Stimulated activated memory B cell treated with anti-CD40 and anti-IgM and Interleukin-4, amounts not matched to agents 10 μg/mL and 1 μg/mL and 100 μg/mL, for 72 hours (primary cell): ENCODE measurements at regions not wholly inside any gene's neighbourhood (a gene's known extent, or its start where the extent isn't known, plus 50 kb on each side); places are given as distances from the start of the nearest gene placed in this dataset.
"Not testable (repeated sequence)": the region's sequence is repeated elsewhere in the genome, so short reads cannot be mapped to it uniquely, and the experiment has no call there.

ENCODE experiments used
- ATAC-seq: fragments of 150-1000 bp; cut with Tn5 transposase; 2 replicates; pipeline ENCODE4 v1.10.0; 2021
- H3K27ac Mint-ChIP-seq: one replicate; pipeline ENCODE4 v1.8.0; 2022; ENCODE audit warnings: mild to moderate bottlenecking, mixed read lengths
- H3K27me3 Mint-ChIP-seq: one replicate; pipeline ENCODE4 v1.8.0; 2022; ENCODE audit warnings: mixed read lengths
- H3K36me3 Mint-ChIP-seq: one replicate; pipeline ENCODE4 v1.8.0; 2022; ENCODE audit warnings: mixed read lengths
- H3K4me1 Mint-ChIP-seq: one replicate; pipeline ENCODE4 v1.8.0; 2022; ENCODE audit warnings: mixed read lengths
- H3K4me3 Mint-ChIP-seq: one replicate; pipeline ENCODE4 v1.8.0; 2022; ENCODE audit warnings: mild to moderate bottlenecking, moderate library complexity, mixed read lengths
- H3K9me3 Mint-ChIP-seq: one replicate; pipeline ENCODE4 v1.8.0; 2022; ENCODE audit warnings: mixed read lengths

GRCh38 chr19:30682999-30683536, 310.9 kb downstream of the ZNF536 start:
- Mint-ChIP-seq H3K27me3 (no peaks in the 10 kb centered on the region), H3K9me3 (no peaks in the 10 kb centered on the region), H3K27ac (no peak overlapping the region), H3K36me3 (no peaks in the 10 kb centered on the region), H3K4me1 (no peaks in the 10 kb centered on the region), H3K4me3 (no peak overlapping the region)
- ATAC-seq: no peak

- H3K4me3 Mint-ChIP-seq: no peak overlapping the region
- H3K27me3 Mint-ChIP-seq: no peaks in the 10 kb centered on the region
- no peak for ATAC-seq
- H3K9me3 Mint-ChIP-seq: no peaks in the 10 kb centered on the region
- H3K36me3 Mint-ChIP-seq: no peaks in the 10 kb centered on the region
- no peak overlapping the region for H3K27ac Mint-ChIP-seq
- no peaks in the 10 kb centered on the region for H3K4me1 Mint-ChIP-seq
Measured at GRCh38 chr19:30682146-30682998, 310.2 kb downstream of the ZNF536 start.

GRCh38 chr19:30681162-30682100, 309.2 kb downstream of the ZNF536 start:
- H3K4me3 Mint-ChIP-seq: no peak overlapping the region
- H3K4me1 Mint-ChIP-seq: no peaks in the 10 kb centered on the region
- no peak for ATAC-seq
- H3K36me3 Mint-ChIP-seq: no peaks in the 10 kb centered on the region
- H3K27ac Mint-ChIP-seq: no peak overlapping the region
- H3K9me3 Mint-ChIP-seq: no peaks in the 10 kb centered on the region
- no peaks in the 10 kb centered on the region for H3K27me3 Mint-ChIP-seq

GRCh38 chr19:30680399-30680798, 308.2 kb downstream of the ZNF536 start:
- H3K4me1 Mint-ChIP-seq, H3K27me3 Mint-ChIP-seq, H3K9me3 Mint-ChIP-seq, H3K4me3 Mint-ChIP-seq, H3K36me3 Mint-ChIP-seq, H3K27ac Mint-ChIP-seq, ATAC-seq: not testable (repeated sequence)

GRCh38 chr19:30679789-30680188, 307.6 kb downstream of the ZNF536 start:
- no peaks in the 10 kb centered on the region for H3K9me3 Mint-ChIP-seq
- H3K27ac Mint-ChIP-seq: no peak overlapping the region
- H3K4me3 Mint-ChIP-seq: no peak overlapping the region
- no peak for ATAC-seq
- no peaks in the 10 kb centered on the region for H3K4me1 Mint-ChIP-seq
- H3K27me3 Mint-ChIP-seq: no peaks in the 10 kb centered on the region
- H3K36me3 Mint-ChIP-seq: no peaks in the 10 kb centered on the region

- H3K27me3 Mint-ChIP-seq: no peaks in the 10 kb centered on the region
Measured at GRCh38 chr19:30679153-30679702, 307.0 kb downstream of the ZNF536 start.

GRCh38 chr19:30678168-30678567, 306.0 kb downstream of the ZNF536 start:
- Mint-ChIP-seq H3K9me3 (peaks cover 3% of the 10 kb centered on the region), H3K36me3 (no peaks in the 10 kb centered on the region), H3K27me3 (no peaks in the 10 kb centered on the region), H3K4me1 (no peaks in the 10 kb centered on the region), H3K4me3 (no peak overlapping the region), H3K27ac (no peak overlapping the region)
- no peak for ATAC-seq

More at GRCh38 chr19:30679153-30679702, 307.0 kb downstream of the ZNF536 start:
- no peak overlapping the region for H3K27ac Mint-ChIP-seq
- ATAC-seq: no peak
- no peaks in the 10 kb centered on the region for H3K9me3 Mint-ChIP-seq
- no peak overlapping the region for H3K4me3 Mint-ChIP-seq
- H3K36me3 Mint-ChIP-seq: no peaks in the 10 kb centered on the region
- no peaks in the 10 kb centered on the region for H3K4me1 Mint-ChIP-seq

- H3K4me3 Mint-ChIP-seq: no peak overlapping the region
- ATAC-seq: no peak
- no peak overlapping the region for H3K27ac Mint-ChIP-seq
- no peaks in the 10 kb centered on the region for H3K27me3 Mint-ChIP-seq
- H3K9me3 Mint-ChIP-seq: peaks cover 3% of the 10 kb centered on the region
- H3K4me1 Mint-ChIP-seq: no peaks in the 10 kb centered on the region
- H3K36me3 Mint-ChIP-seq: no peaks in the 10 kb centered on the region
Measured at GRCh38 chr19:30677702-30678101, 305.5 kb downstream of the ZNF536 start.

- H3K36me3 Mint-ChIP-seq: no peaks in the 10 kb centered on the region
- no peak overlapping the region for H3K27ac Mint-ChIP-seq
- no peak for ATAC-seq
- peaks cover 3% of the 10 kb centered on the region for H3K9me3 Mint-ChIP-seq
- H3K27me3 Mint-ChIP-seq: no peaks in the 10 kb centered on the region
- H3K4me1 Mint-ChIP-seq: no peaks in the 10 kb centered on the region
- H3K4me3 Mint-ChIP-seq: no peak overlapping the region
Measured at GRCh38 chr19:30676990-30677679, 305.0 kb downstream of the ZNF536 start.

GRCh38 chr19:30675086-30675485, 302.9 kb downstream of the ZNF536 start:
- Mint-ChIP-seq H3K27me3 (peaks cover 9% of the 10 kb centered on the region), H3K27ac (no peak overlapping the region), H3K36me3 (no peaks in the 10 kb centered on the region), H3K4me3 (no peak overlapping the region), H3K4me1 (no peaks in the 10 kb centered on the region), H3K9me3 (peaks cover 3% of the 10 kb centered on the region)
- ATAC-seq: no peak

GRCh38 chr19:30674656-30675055, 302.5 kb downstream of the ZNF536 start:
- H3K27ac Mint-ChIP-seq: no peak overlapping the region
- peaks cover 3% of the 10 kb centered on the region for H3K9me3 Mint-ChIP-seq
- H3K36me3 Mint-ChIP-seq: no peaks in the 10 kb centered on the region

GRCh38 chr19:30673336-30673735, 301.2 kb downstream of the ZNF536 start:
- ATAC-seq: no peak
- Mint-ChIP-seq H3K4me3 (no peak overlapping the region), H3K27ac (no peak overlapping the region), H3K27me3 (peaks cover 16% of the 10 kb centered on the region), H3K4me1 (no peaks in the 10 kb centered on the region), H3K9me3 (peaks cover 3% of the 10 kb centered on the region), H3K36me3 (no peaks in the 10 kb centered on the region)

More at GRCh38 chr19:30674656-30675055, 302.5 kb downstream of the ZNF536 start:
- Mint-ChIP-seq H3K27me3 (peaks cover 10% of the 10 kb centered on the region), H3K4me3 (no peak overlapping the region), H3K4me1 (no peaks in the 10 kb centered on the region)
- no peak for ATAC-seq

- H3K27me3 Mint-ChIP-seq: peaks cover 16% of the 10 kb centered on the region
- H3K4me1 Mint-ChIP-seq: no peaks in the 10 kb centered on the region
- peaks cover 3% of the 10 kb centered on the region for H3K9me3 Mint-ChIP-seq
- H3K4me3 Mint-ChIP-seq: no peak overlapping the region
- no peak overlapping the region for H3K27ac Mint-ChIP-seq
- H3K36me3 Mint-ChIP-seq: no peaks in the 10 kb centered on the region
- no peak for ATAC-seq
Measured at GRCh38 chr19:30672926-30673325, 300.7 kb downstream of the ZNF536 start.

GRCh38 chr19:30671622-30672051, 299.5 kb downstream of the ZNF536 start:
- no peak overlapping the region for H3K4me3 Mint-ChIP-seq
- no peaks in the 10 kb centered on the region for H3K36me3 Mint-ChIP-seq
- no peak overlapping the region for H3K27ac Mint-ChIP-seq
- no peak for ATAC-seq
- H3K9me3 Mint-ChIP-seq: peaks cover 3% of the 10 kb centered on the region
- H3K27me3 Mint-ChIP-seq: peaks cover 16% of the 10 kb centered on the region
- no peaks in the 10 kb centered on the region for H3K4me1 Mint-ChIP-seq

GRCh38 chr19:30671367-30671619, 299.1 kb downstream of the ZNF536 start:
- Mint-ChIP-seq H3K27me3 (peaks cover 16% of the 10 kb centered on the region), H3K36me3 (no peaks in the 10 kb centered on the region)

More at GRCh38 chr19:30671367-30671619, 299.1 kb downstream of the ZNF536 start:
- no peak overlapping the region for H3K27ac Mint-ChIP-seq
- ATAC-seq: no peak
- no peaks in the 10 kb centered on the region for H3K4me1 Mint-ChIP-seq
- H3K9me3 Mint-ChIP-seq: peaks cover 3% of the 10 kb centered on the region
- H3K4me3 Mint-ChIP-seq: no peak overlapping the region
